Fibroblast of lung (primary cell): ENCODE measurements at regions not wholly inside any gene's neighbourhood (a gene's known extent, or its start where the extent isn't known, plus 50 kb on each side); places are given as distances from the start of the nearest gene placed in this dataset.

Source experiments
- EZH2 ChIP-seq: IDR thresholded peaks from 2 replicates; pipeline ENCODE4 v1.5.1; 2012; ENCODE audit warnings: low read length, control low read depth, mild to moderate bottlenecking; ENCODE audit errors: missing control alignments
- TF ChIP-seq, protein P1 (sequence below), 2 donors: IDR thresholded peaks in 1 of 2; conservative IDR thresholded peaks in 1 of 2; 1 replicate in 1 of 2; 2 replicates in 1 of 2; pipeline ENCODE4 v1.5.1; 2011 to 2012; ENCODE audit warnings: low read length in 2 of 2, control low read depth in 1 of 2, inconsistent platforms in 1 of 2, low read depth in 1 of 2, mild to moderate bottlenecking in 1 of 2

DNA sequence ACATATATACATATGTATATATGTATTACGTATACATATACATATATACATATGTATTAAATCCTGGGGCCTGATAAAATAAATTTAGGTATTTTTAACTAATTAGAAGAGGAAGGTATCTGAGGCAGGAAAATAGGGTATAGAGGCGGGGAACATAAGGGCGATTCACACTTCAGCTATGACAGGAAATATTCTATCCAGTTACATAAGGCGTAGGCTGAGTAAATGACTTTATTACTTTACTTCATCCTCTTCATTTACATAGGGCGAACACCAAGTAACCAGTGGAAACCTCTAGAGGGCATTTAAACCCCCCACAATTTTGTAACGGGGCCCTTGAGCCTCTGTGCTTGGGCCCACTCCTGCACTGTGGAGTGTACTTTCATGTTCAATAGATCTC, 167.5 kb downstream of the SOCS6 start:
- TF ChIP-seq, protein P1, sequence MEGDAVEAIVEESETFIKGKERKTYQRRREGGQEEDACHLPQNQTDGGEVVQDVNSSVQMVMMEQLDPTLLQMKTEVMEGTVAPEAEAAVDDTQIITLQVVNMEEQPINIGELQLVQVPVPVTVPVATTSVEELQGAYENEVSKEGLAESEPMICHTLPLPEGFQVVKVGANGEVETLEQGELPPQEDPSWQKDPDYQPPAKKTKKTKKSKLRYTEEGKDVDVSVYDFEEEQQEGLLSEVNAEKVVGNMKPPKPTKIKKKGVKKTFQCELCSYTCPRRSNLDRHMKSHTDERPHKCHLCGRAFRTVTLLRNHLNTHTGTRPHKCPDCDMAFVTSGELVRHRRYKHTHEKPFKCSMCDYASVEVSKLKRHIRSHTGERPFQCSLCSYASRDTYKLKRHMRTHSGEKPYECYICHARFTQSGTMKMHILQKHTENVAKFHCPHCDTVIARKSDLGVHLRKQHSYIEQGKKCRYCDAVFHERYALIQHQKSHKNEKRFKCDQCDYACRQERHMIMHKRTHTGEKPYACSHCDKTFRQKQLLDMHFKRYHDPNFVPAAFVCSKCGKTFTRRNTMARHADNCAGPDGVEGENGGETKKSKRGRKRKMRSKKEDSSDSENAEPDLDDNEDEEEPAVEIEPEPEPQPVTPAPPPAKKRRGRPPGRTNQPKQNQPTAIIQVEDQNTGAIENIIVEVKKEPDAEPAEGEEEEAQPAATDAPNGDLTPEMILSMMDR (conservative IDR thresholded peaks at IDR 0.05 in 1 of 2, IDR thresholded peaks at IDR 0.05 in 1 of 2; ENCODE audit: low read depth in 1 of 2, low read length in 2 of 2) = no peak
- TF ChIP-seq EZH2 = no peak
